ENCODE measurements at regions not wholly inside any gene's neighbourhood (a gene's known extent, or its start where the extent isn't known, plus 50 kb on each side); places are given as distances from the start of the nearest gene placed in this dataset.

GRCh38 chr11:119897046-119897440, 168.0 kb upstream of the NECTIN1 start:
- CTCF ChIA-PET: no interaction called here

GRCh38 chr11:119896387-119897045, 167.5 kb upstream of the NECTIN1 start:
- Histone ChIP-seq H3K27me3 (ENCODE audit: insufficient read depth, low read depth) (peaks cover 21% of the 10 kb centered on the region), H3K36me3 (ENCODE audit: low read depth) (no peaks in the 10 kb centered on the region), H3K4me1 (replicated peaks; ENCODE audit: insufficient read depth) (no peaks in the 10 kb centered on the region), H3F3A (ENCODE audit: insufficient read depth, low read depth) (no peaks in the 10 kb centered on the region), H3K9me2 (ENCODE audit: insufficient read depth) (no peaks in the 10 kb centered on the region), H3K4me2 (no peak overlapping the region), H2AFZ (no peak overlapping the region), H3K79me2 (ENCODE audit: low read depth) (no peaks in the 10 kb centered on the region), H3K9me3 (ENCODE audit: insufficient read depth, low read depth) (no peaks in the 10 kb centered on the region), H4K20me1 (ENCODE audit: insufficient read depth) (no peaks in the 10 kb centered on the region), H3K27ac (no peak overlapping the region), H3K4me3 (no peak overlapping the region)
- ChIA-PET CTCF (no interaction called here), POLR2A (ENCODE audit: unreplicated experiment) (no interaction called here)
- no peak for TF ChIP-seq CTCF (conservative IDR thresholded peaks at IDR 0.05)
- TF ChIP-seq EZH2 (IDR thresholded peaks at IDR 0.05; ENCODE audit: low read depth): no peak
- no TSS peak for BruUV-seq (replicated peaks)
- intact Hi-C loops (cut with micrococcal nuclease; ENCODE audit: unreplicated experiment): no loop called here
- DNase-seq: no peak

More at GRCh38 chr11:119897046-119897440, 168.0 kb upstream of the NECTIN1 start:
- intact Hi-C loops (cut with micrococcal nuclease; ENCODE audit: unreplicated experiment): no loop called here
- no peak overlapping the region for H3K4me3 ChIP-seq
- H3K4me1 ChIP-seq (replicated peaks; ENCODE audit: insufficient read depth): no peaks in the 10 kb centered on the region
- H3K27me3 ChIP-seq (ENCODE audit: insufficient read depth, low read depth): peaks cover 17% of the 10 kb centered on the region; the same call in 1 of the 2 replicates
- H3K36me3 ChIP-seq (ENCODE audit: low read depth): no peaks in the 10 kb centered on the region
- no peaks in the 10 kb centered on the region for H3K79me2 ChIP-seq (ENCODE audit: low read depth)
- no peaks in the 10 kb centered on the region for H3F3A ChIP-seq (ENCODE audit: insufficient read depth, low read depth)
- H2AFZ ChIP-seq: no peak overlapping the region
- DNase-seq: no peak
- no TSS peak for BruUV-seq (replicated peaks)
- no peak for TF ChIP-seq EZH2 (IDR thresholded peaks at IDR 0.05; ENCODE audit: low read depth)
- no peak for TF ChIP-seq CTCF (conservative IDR thresholded peaks at IDR 0.05)
- H4K20me1 ChIP-seq (ENCODE audit: insufficient read depth): no peaks in the 10 kb centered on the region
- POLR2A ChIA-PET (ENCODE audit: unreplicated experiment): no interaction called here
- H3K4me2 ChIP-seq: no peak overlapping the region
- H3K9me3 ChIP-seq (ENCODE audit: insufficient read depth, low read depth): no peaks in the 10 kb centered on the region
- no peaks in the 10 kb centered on the region for H3K9me2 ChIP-seq (ENCODE audit: insufficient read depth)
- no peak overlapping the region for H3K27ac ChIP-seq

- Histone ChIP-seq H3K27me3 (ENCODE audit: insufficient read depth, low read depth) (peaks cover 26% of the 10 kb centered on the region), H3K9me3 (ENCODE audit: insufficient read depth, low read depth) (no peaks in the 10 kb centered on the region), H3K36me3 (ENCODE audit: low read depth) (no peaks in the 10 kb centered on the region), H3K79me2 (ENCODE audit: low read depth) (no peaks in the 10 kb centered on the region), H3K4me3 (no peak overlapping the region), H4K20me1 (ENCODE audit: insufficient read depth) (no peaks in the 10 kb centered on the region), H3K4me2 (no peak overlapping the region), H2AFZ (no peak overlapping the region), H3K27ac (no peak overlapping the region), H3F3A (ENCODE audit: insufficient read depth, low read depth) (no peaks in the 10 kb centered on the region), H3K9me2 (ENCODE audit: insufficient read depth) (no peaks in the 10 kb centered on the region), H3K4me1 (replicated peaks; ENCODE audit: insufficient read depth) (no peaks in the 10 kb centered on the region)
- POLR2A ChIA-PET (ENCODE audit: unreplicated experiment): no interaction called here
- CTCF ChIA-PET: no interaction called here
- no TSS peak for BruUV-seq (replicated peaks)
- no peak for DNase-seq
- intact Hi-C loops (cut with micrococcal nuclease; ENCODE audit: unreplicated experiment): no loop called here
- TF ChIP-seq CTCF (conservative IDR thresholded peaks at IDR 0.05) (no peak), EZH2 (IDR thresholded peaks at IDR 0.05; ENCODE audit: low read depth) (no peak)
Observed at GRCh38 chr11:119895981-119896380, 167.0 kb upstream of the NECTIN1 start.
